GM23338 (cell line): ENCODE measurements at regions not wholly inside any gene's neighbourhood (a gene's known extent, or its start where the extent isn't known, plus 50 kb on each side); places are given as distances from the start of the nearest gene placed in this dataset.

ENCODE experiments used
- ATAC-seq: fragments of 200-7000 bp; cut with Tn5 transposase; 3 replicates; pipeline ENCODE4 v1.9.1; 2020
- DNase-seq: peaks from one replicate; pipeline ENCODE4 v3.0.0-alpha.2; 2015; ENCODE audit warnings: low spot score
- H2AFZ ChIP-seq: fragments of 200-600 bp; sonication (generic); 2 replicates; pipeline ENCODE4 v1.8.0; 2016; ENCODE audit warnings: antibody characterized with exemption, mild to moderate bottlenecking, moderate library complexity
- H3F3A ChIP-seq: fragments of 200-600 bp; sonication (generic); replicated peaks from 2 replicates; pipeline ENCODE4 v1.8.0; 2017; ENCODE audit warnings: antibody characterized with exemption, mixed run types, low read depth
- H3K27ac ChIP-seq: fragments of 200-600 bp; sonication (generic); 2 replicates; pipeline ENCODE4 v1.6.1; 2016; ENCODE audit warnings: low read depth
- H3K27me3 ChIP-seq: fragments of 200-600 bp; sonication (generic); 2 replicates; pipeline ENCODE4 v1.8.0; 2016; ENCODE audit warnings: mild to moderate bottlenecking, mixed run types, moderate library complexity; ENCODE audit not compliant: insufficient read depth
- H3K36me3 ChIP-seq: fragments of 200-600 bp; sonication (generic); 2 replicates; pipeline ENCODE4 v1.8.0; 2016; ENCODE audit warnings: mild to moderate bottlenecking; ENCODE audit not compliant: insufficient read depth
- H3K4me1 ChIP-seq: fragments of 200-600 bp; sonication (generic); 2 replicates; pipeline ENCODE4 v1.8.0; 2016; ENCODE audit warnings: mild to moderate bottlenecking, moderate library complexity; ENCODE audit not compliant: insufficient read depth
- H3K4me2 ChIP-seq: fragments of 200-600 bp; sonication (generic); 2 replicates; pipeline ENCODE4 v1.7.1; 2017; ENCODE audit warnings: mixed run types
- H3K4me3 ChIP-seq: fragments of 200-600 bp; sonication (generic); 2 replicates; pipeline ENCODE4 v1.6.1; 2016; ENCODE audit warnings: mixed run types
- H3K79me2 ChIP-seq: fragments of 200-600 bp; sonication (generic); replicated peaks from 2 replicates; pipeline ENCODE4 v1.8.0; 2017; ENCODE audit warnings: mild to moderate bottlenecking; ENCODE audit not compliant: insufficient read depth
- H3K9me2 ChIP-seq: fragments of 200-600 bp; sonication (generic); 2 replicates; pipeline ENCODE4 v1.8.0; 2017; ENCODE audit not compliant: insufficient read depth
- H4K20me1 ChIP-seq: fragments of 200-600 bp; sonication (generic); replicated peaks from 2 replicates; pipeline ENCODE4 v1.8.0; 2017; ENCODE audit warnings: mild to moderate bottlenecking; ENCODE audit not compliant: insufficient read depth
- H3K27ac Mint-ChIP-seq: 2 replicates; pipeline ENCODE4 v1.8.0; 2020; ENCODE audit warnings: inconsistent platforms, mild to moderate bottlenecking, moderate library complexity, mixed read lengths
- H3K27me3 Mint-ChIP-seq: 3 replicates; pipeline ENCODE4 v1.8.0; 2022; ENCODE audit warnings: low read depth, mild to moderate bottlenecking, moderate library complexity, mixed read lengths, inconsistent platforms; ENCODE audit not compliant: insufficient read depth, poor library complexity
- H3K36me3 Mint-ChIP-seq: 3 replicates; pipeline ENCODE4 v1.8.0; 2021; ENCODE audit warnings: low read depth, mild to moderate bottlenecking, inconsistent platforms, moderate library complexity, mixed read lengths
- H3K4me1 Mint-ChIP-seq: 3 replicates; pipeline ENCODE4 v1.8.0; 2020; ENCODE audit warnings: mild to moderate bottlenecking, inconsistent platforms, mixed read lengths
- H3K4me3 Mint-ChIP-seq: 3 replicates; pipeline ENCODE4 v1.8.0; 2021; ENCODE audit warnings: moderate library complexity, mild to moderate bottlenecking, inconsistent platforms, mixed read lengths
- H3K9me3 Mint-ChIP-seq: 3 replicates; pipeline ENCODE4 v1.8.0; 2020; ENCODE audit warnings: moderate library complexity, mild to moderate bottlenecking, inconsistent platforms, mixed read lengths
- CREB1 ChIP-seq: fragments of 250-450 bp; sonication (Bioruptor Pico); IDR thresholded peaks from 2 replicates; pipeline ENCODE4 v1.5.0; 2020; ENCODE audit warnings: low read depth, mild to moderate bottlenecking, moderate library complexity
- EZH2 ChIP-seq: fragments of 200-600 bp; sonication (generic); IDR thresholded peaks from one replicate; pipeline ENCODE4 v1.8.0; 2017; ENCODE audit warnings: antibody characterized with exemption, mild to moderate bottlenecking, low read depth; ENCODE audit not compliant: unreplicated experiment
- EZH2phosphoT487 ChIP-seq: fragments of 200-600 bp; sonication (generic); IDR thresholded peaks from one replicate; pipeline ENCODE4 v1.8.1; 2018; ENCODE audit warnings: antibody characterized with exemption; ENCODE audit not compliant: unreplicated experiment
- JUNB ChIP-seq: IDR thresholded peaks from one replicate; pipeline ENCODE4 v1.6.1; 2016; ENCODE audit warnings: antibody characterized with exemption; ENCODE audit not compliant: unreplicated experiment
- NANOG ChIP-seq: IDR thresholded peaks from 2 replicates; pipeline ENCODE4 v1.6.1; 2016; ENCODE audit warnings: antibody characterized with exemption, borderline replicate concordance
- POLR2AphosphoS5 ChIP-seq: IDR thresholded peaks from 2 replicates; pipeline ENCODE4 v1.6.1; 2016; ENCODE audit warnings: antibody characterized with exemption, low read depth
- REST ChIP-seq: IDR thresholded peaks from one replicate; pipeline ENCODE4 v1.6.1; 2018; ENCODE audit warnings: antibody characterized with exemption; ENCODE audit not compliant: unreplicated experiment
- STAT1 ChIP-seq: IDR thresholded peaks from one replicate; pipeline ENCODE4 v1.6.1; 2016; ENCODE audit warnings: antibody characterized with exemption; ENCODE audit not compliant: unreplicated experiment
- ZNF114 ChIP-seq: fragments of 250-450 bp; sonication (Bioruptor Pico); IDR thresholded peaks from 2 replicates; pipeline ENCODE4 v1.5.0; 2020; ENCODE audit warnings: mild to moderate bottlenecking, moderate library complexity
- ZNF331 ChIP-seq: fragments of 250-450 bp; sonication (Bioruptor Pico); IDR thresholded peaks from 2 replicates; pipeline ENCODE4 v1.5.0; 2020; ENCODE audit warnings: low read depth, mild to moderate bottlenecking, moderate library complexity
- ZNF462 ChIP-seq: fragments of 250-450 bp; sonication (Bioruptor Pico); IDR thresholded peaks from 2 replicates; pipeline ENCODE4 v1.5.0; 2020; ENCODE audit warnings: mild to moderate bottlenecking, moderate library complexity
- TF ChIP-seq, protein P1 (sequence below): IDR thresholded peaks from 2 replicates; pipeline ENCODE4 v1.6.1; 2016; ENCODE audit warnings: antibody characterized with exemption
- TF ChIP-seq, protein P2 (sequence below), 2 experiments: fragments of 200-600 bp in 1 of 2; sonication (generic) in 1 of 2; conservative IDR thresholded peaks; 2 replicates each; pipeline versions ENCODE4 v1.5.1 to v1.6.1; 2016 to 2017; ENCODE audit warnings: antibody characterized with exemption in 2 of 2, low read depth in 2 of 2, mild to moderate bottlenecking in 2 of 2, moderate library complexity in 1 of 2

GRCh38 chr5:111628901-111629300 lies 116.6 kb upstream of the STARD4 start:
- Mint-ChIP-seq H3K27me3 (no peaks in the 10 kb centered on the region), H3K4me1 (no peaks in the 10 kb centered on the region), H3K27ac (no peak overlapping the region), H3K9me3 (peaks cover 13% of the 10 kb centered on the region), H3K4me3 (no peak overlapping the region), H3K36me3 (peaks cover 9% of the 10 kb centered on the region; the same call in 2 of the 3 replicates)
- H3K36me3 ChIP-seq = no peaks in the 10 kb centered on the region
- H3K9me2 ChIP-seq = 0 out of 2 replicates have a peak, but pooled peaks cover 7% of the 10 kb centered on the region
- ATAC-seq (no peak), DNase-seq (no peak)
- no peak for TF ChIP-seq REST
- TF ChIP-seq ZNF114 (CRISPR knock-in tag) = no peak
- TF ChIP-seq EZH2phosphoT487 = no peak
- no peak for TF ChIP-seq CREB1
- no peak for TF ChIP-seq NANOG
- TF ChIP-seq JUNB = no peak
- no peak for TF ChIP-seq STAT1
- no peak for TF ChIP-seq EZH2
- TF ChIP-seq ZNF331 (CRISPR knock-in tag) = no peak
- TF ChIP-seq, protein P1, sequence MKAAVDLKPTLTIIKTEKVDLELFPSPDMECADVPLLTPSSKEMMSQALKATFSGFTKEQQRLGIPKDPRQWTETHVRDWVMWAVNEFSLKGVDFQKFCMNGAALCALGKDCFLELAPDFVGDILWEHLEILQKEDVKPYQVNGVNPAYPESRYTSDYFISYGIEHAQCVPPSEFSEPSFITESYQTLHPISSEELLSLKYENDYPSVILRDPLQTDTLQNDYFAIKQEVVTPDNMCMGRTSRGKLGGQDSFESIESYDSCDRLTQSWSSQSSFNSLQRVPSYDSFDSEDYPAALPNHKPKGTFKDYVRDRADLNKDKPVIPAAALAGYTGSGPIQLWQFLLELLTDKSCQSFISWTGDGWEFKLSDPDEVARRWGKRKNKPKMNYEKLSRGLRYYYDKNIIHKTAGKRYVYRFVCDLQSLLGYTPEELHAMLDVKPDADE = no peak
- TF ChIP-seq POLR2AphosphoS5 = no peak
- TF ChIP-seq, protein P2, sequence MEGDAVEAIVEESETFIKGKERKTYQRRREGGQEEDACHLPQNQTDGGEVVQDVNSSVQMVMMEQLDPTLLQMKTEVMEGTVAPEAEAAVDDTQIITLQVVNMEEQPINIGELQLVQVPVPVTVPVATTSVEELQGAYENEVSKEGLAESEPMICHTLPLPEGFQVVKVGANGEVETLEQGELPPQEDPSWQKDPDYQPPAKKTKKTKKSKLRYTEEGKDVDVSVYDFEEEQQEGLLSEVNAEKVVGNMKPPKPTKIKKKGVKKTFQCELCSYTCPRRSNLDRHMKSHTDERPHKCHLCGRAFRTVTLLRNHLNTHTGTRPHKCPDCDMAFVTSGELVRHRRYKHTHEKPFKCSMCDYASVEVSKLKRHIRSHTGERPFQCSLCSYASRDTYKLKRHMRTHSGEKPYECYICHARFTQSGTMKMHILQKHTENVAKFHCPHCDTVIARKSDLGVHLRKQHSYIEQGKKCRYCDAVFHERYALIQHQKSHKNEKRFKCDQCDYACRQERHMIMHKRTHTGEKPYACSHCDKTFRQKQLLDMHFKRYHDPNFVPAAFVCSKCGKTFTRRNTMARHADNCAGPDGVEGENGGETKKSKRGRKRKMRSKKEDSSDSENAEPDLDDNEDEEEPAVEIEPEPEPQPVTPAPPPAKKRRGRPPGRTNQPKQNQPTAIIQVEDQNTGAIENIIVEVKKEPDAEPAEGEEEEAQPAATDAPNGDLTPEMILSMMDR (conservative IDR thresholded peaks at IDR 0.05; ENCODE audit: low read depth in 2 of 2) = no peak
- TF ChIP-seq ZNF462 (CRISPR knock-in tag) = no peak
- no peaks in the 10 kb centered on the region for H3K4me1 ChIP-seq
- no peak overlapping the region for H2AFZ ChIP-seq
- H3K79me2 ChIP-seq = no peaks in the 10 kb centered on the region
- H4K20me1 ChIP-seq = no peaks in the 10 kb centered on the region
- no peak overlapping the region for H3K27ac ChIP-seq
- no peak overlapping the region for H3K4me2 ChIP-seq
- no peaks in the 10 kb centered on the region for H3K27me3 ChIP-seq
- H3F3A ChIP-seq = no peaks in the 10 kb centered on the region
- no peak overlapping the region for H3K4me3 ChIP-seq
